A549 (cell line): ENCODE measurements at regions not wholly inside any gene's neighbourhood (a gene's known extent, or its start where the extent isn't known, plus 50 kb on each side); places are given as distances from the start of the nearest gene placed in this dataset.

Experiments
- ATAC-seq, 2 experiments: fragments of 200-7000 bp in 1 of 2; fragments of >200 bp in 1 of 2; cut with Nextera tagmentation in 1 of 2; cut with Tn5 transposase in 1 of 2; 3 replicates each; pipeline versions ENCODE4 v1.8.0 to v1.9.1; 2018 to 2020; ENCODE audit warnings: mild to moderate bottlenecking in 1 of 2, moderate library complexity in 1 of 2
- CTCF ChIA-PET: fragments of 300-600 bp; sonication (Branson Sonifier 250); formaldehyde crosslinking; extraction: SDS; loops from one replicate; lab custom pipeline; 2021; ENCODE audit warnings: antibody characterized with exemption, inconsistent platforms; lab: Yijun Ruan, JAX
- POLR2A ChIA-PET: fragments of 350-600 bp; formaldehyde crosslinking; extraction: SDS; loops from one replicate; lab custom pipeline; 2021; ENCODE audit warnings: antibody characterized with exemption, inconsistent platforms; lab: Yijun Ruan, JAX
- DNase-seq, 2 experiments: peaks; one replicate each; pipeline versions ENCODE4 v3.0.0 to v3.0.0-alpha.2; 2011 to 2016; ENCODE audit warnings: low read depth in 1 of 2, low spot score in 1 of 2
- FAIRE-seq: peaks from 2 replicates; lab custom pipeline; 2011; peaks lifted over from hg19 to GRCh38; lab: Jason Lieb, UNC
- H3K27ac ChIP-seq, 2 experiments: fragments of >200 bp; sonication (Bioruptor Twin); formaldehyde crosslinking; 3 replicates each; pipeline ENCODE4 v1.5.1; 2016 to 2017
- H3K4me1 ChIP-seq: fragments of >200 bp; sonication (Bioruptor Twin); formaldehyde crosslinking; 3 replicates; pipeline ENCODE4 v1.6.1; 2016
- H3K4me2 ChIP-seq: fragments of >200 bp; sonication (Bioruptor Twin); formaldehyde crosslinking; 3 replicates; pipeline ENCODE4 v1.6.1; 2016
- H3K4me3 ChIP-seq: fragments of >200 bp; sonication (Bioruptor Twin); formaldehyde crosslinking; 3 replicates; pipeline ENCODE4 v1.5.1; 2016
- H3K9me3 ChIP-seq: fragments of >200 bp; sonication (Bioruptor Twin); formaldehyde crosslinking; 3 replicates; pipeline ENCODE4 v1.6.1; 2016
- CEBPB ChIP-seq, 2 experiments: fragments of >200 bp in 1 of 2; sonication (Bioruptor Twin) in 1 of 2; formaldehyde crosslinking in 1 of 2; IDR thresholded peaks; 2 replicates each; pipeline ENCODE4 v1.6.1; 2012 to 2016
- CHD4 ChIP-seq: fragments of 200-600 bp; sonication (generic); IDR thresholded peaks from 2 replicates; pipeline ENCODE4 v1.6.1; 2016; ENCODE audit warnings: antibody characterized with exemption, mild to moderate bottlenecking, borderline replicate concordance
- GATA3 ChIP-seq: IDR thresholded peaks from 2 replicates; pipeline ENCODE4 v1.6.1; 2012; ENCODE audit warnings: borderline replicate concordance
- HDAC2 ChIP-seq: fragments of 200-600 bp; sonication (generic); IDR thresholded peaks from 2 replicates; pipeline ENCODE4 v1.6.1; 2016
- HES2 ChIP-seq: fragments of >200 bp; sonication (Bioruptor Twin); formaldehyde crosslinking; IDR thresholded peaks from 2 replicates; pipeline ENCODE4 v1.6.1; 2016
- HEYL ChIP-seq: fragments of 250-450 bp; sonication (Bioruptor Pico); IDR thresholded peaks from 2 replicates; pipeline ENCODE4 v1.8.0; 2021; ENCODE audit warnings: mild to moderate bottlenecking, moderate library complexity
- HOXA7 ChIP-seq: fragments of 250-450 bp; sonication (Bioruptor Pico); IDR thresholded peaks from 2 replicates; pipeline ENCODE4 v1.5.0; 2020; ENCODE audit warnings: mild to moderate bottlenecking, moderate library complexity
- HOXB5 ChIP-seq: fragments of 250-450 bp; sonication (Bioruptor Pico); IDR thresholded peaks from 2 replicates; pipeline ENCODE4 v1.5.0; 2020; ENCODE audit warnings: mild to moderate bottlenecking, moderate library complexity
- JUN ChIP-seq, 2 experiments: fragments of >200 bp; sonication (Bioruptor Twin); formaldehyde crosslinking; IDR thresholded peaks; 2 replicates in 1 of 2; 3 replicates in 1 of 2; pipeline ENCODE4 v1.6.1; 2016 to 2017
- JUNB ChIP-seq: fragments of >200 bp; sonication (Bioruptor Twin); formaldehyde crosslinking; IDR thresholded peaks from 2 replicates; pipeline ENCODE4 v1.6.1; 2016
- KDM1A ChIP-seq: fragments of 200-600 bp; sonication (generic); IDR thresholded peaks from 2 replicates; pipeline ENCODE4 v1.6.1; 2016; ENCODE audit warnings: low read depth, mild to moderate bottlenecking
- KDM5A ChIP-seq: fragments of 200-600 bp; sonication (generic); IDR thresholded peaks from 2 replicates; pipeline ENCODE4 v1.6.1; 2016; ENCODE audit warnings: antibody characterized with exemption, mild to moderate bottlenecking
- MAX ChIP-seq: IDR thresholded peaks from 2 replicates; pipeline ENCODE4 v1.6.1; 2012
- MYC ChIP-seq: IDR thresholded peaks from 2 replicates; pipeline ENCODE4 v1.6.1; 2012; ENCODE audit warnings: mild to moderate bottlenecking, inconsistent platforms, low read length, improper control_type of control experiment, borderline replicate concordance
- NFE2L2 ChIP-seq: fragments of 150-350 bp; conservative IDR thresholded peaks from 2 replicates; pipeline ENCODE4 v1.6.1; 2014; ENCODE audit warnings: low read length
- NR3C1 ChIP-seq: fragments of >200 bp; sonication (Bioruptor Twin); formaldehyde crosslinking; IDR thresholded peaks from 3 replicates; pipeline ENCODE4 v1.6.1; 2017
- PHF8 ChIP-seq: fragments of 200-600 bp; sonication (generic); IDR thresholded peaks from 2 replicates; pipeline ENCODE4 v1.6.1; 2016; ENCODE audit warnings: low read depth, mild to moderate bottlenecking, antibody characterized with exemption, moderate library complexity, borderline replicate concordance
- POLR2AphosphoS2 ChIP-seq: conservative IDR thresholded peaks from 2 replicates; pipeline ENCODE4 v1.6.1; 2012; ENCODE audit warnings: low read length, improper control_type of control experiment, inconsistent platforms
- RARB ChIP-seq: fragments of 250-450 bp; sonication (Bioruptor Pico); IDR thresholded peaks from 2 replicates; pipeline ENCODE4 v1.8.0; 2021; ENCODE audit warnings: mild to moderate bottlenecking, moderate library complexity
- RCOR1 ChIP-seq: fragments of 150-350 bp; IDR thresholded peaks from 2 replicates; pipeline ENCODE4 v1.6.1; 2014; ENCODE audit warnings: antibody characterized with exemption, low read length, low read depth
- REST ChIP-seq: fragments of 200-600 bp; sonication (generic); IDR thresholded peaks from 2 replicates; pipeline ENCODE4 v1.6.1; 2016; ENCODE audit warnings: antibody characterized with exemption, mild to moderate bottlenecking, moderate library complexity
- RFX5 ChIP-seq: fragments of 450-650 bp; IDR thresholded peaks from 2 replicates; pipeline ENCODE4 v1.7.1; 2014; ENCODE audit warnings: antibody characterized with exemption, mild to moderate bottlenecking, moderate library complexity
- RNF2 ChIP-seq: fragments of 200-600 bp; sonication (generic); IDR thresholded peaks from 2 replicates; pipeline ENCODE4 v1.6.1; 2016; ENCODE audit warnings: low read depth, mild to moderate bottlenecking, antibody characterized with exemption, moderate library complexity, borderline replicate concordance
- ZSCAN20 ChIP-seq: fragments of 250-450 bp; sonication (Bioruptor Pico); IDR thresholded peaks from 2 replicates; pipeline ENCODE4 v1.8.0; 2022; ENCODE audit warnings: mild to moderate bottlenecking, moderate library complexity
- whole genome bisulfite sequencing: methylation state at CpG from one replicate; pipeline ENCODE4 v1.1.6; 2017; ENCODE audit errors: missing lambda C conversion rate; 5-methylcytosine and 5-hydroxymethylcytosine counted together
- TF ChIP-seq, protein P1 (sequence below): fragments of 250-450 bp; sonication (Bioruptor Pico); IDR thresholded peaks from 2 replicates; pipeline ENCODE4 v1.5.0; 2020; ENCODE audit warnings: low read depth, mild to moderate bottlenecking, moderate library complexity
- TF ChIP-seq, protein P2 (sequence below): fragments of 150-350 bp; IDR thresholded peaks from 2 replicates; pipeline ENCODE4 v1.6.1; 2014; ENCODE audit warnings: low read depth, mild to moderate bottlenecking, low read length
- TF ChIP-seq, protein P3 (sequence below): fragments of 250-450 bp; sonication (Bioruptor Pico); IDR thresholded peaks from 2 replicates; pipeline ENCODE4 v1.5.0; 2021; ENCODE audit warnings: mild to moderate bottlenecking, moderate library complexity, borderline replicate concordance

DNA sequence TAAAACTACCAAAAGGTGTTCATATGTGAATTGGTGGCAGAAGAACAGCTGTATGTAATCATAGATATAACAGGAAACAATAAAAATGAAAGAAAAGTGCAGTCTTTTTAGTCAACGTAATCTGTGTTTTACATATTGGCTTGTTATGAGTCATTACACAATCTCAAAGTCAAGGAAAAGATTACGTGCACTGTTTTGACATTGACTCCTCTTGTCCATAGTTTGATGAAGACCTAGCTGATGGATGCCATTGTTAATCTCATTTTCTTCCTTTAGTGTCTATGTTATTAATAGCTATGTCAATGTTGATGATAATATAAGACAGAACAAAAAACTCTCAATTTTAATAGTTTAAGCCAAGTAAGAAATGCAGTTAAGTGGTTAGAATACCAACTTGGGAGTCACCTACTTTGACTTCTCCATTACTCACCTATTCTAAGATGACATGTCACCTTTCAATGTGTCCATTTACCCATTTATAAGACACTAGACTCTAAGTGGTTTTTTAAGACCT, 84.5 kb upstream of the SAMSN1 start:
- no peak overlapping the region for H3K4me3 ChIP-seq
- H3K4me1 ChIP-seq, result no peaks in the 10 kb centered on the region
- TF ChIP-seq MAX, result no peak
- TF ChIP-seq REST, result no peak
- TF ChIP-seq CHD4, result no peak
- no peak for TF ChIP-seq NFE2L2
- no peak for TF ChIP-seq POLR2AphosphoS2
- TF ChIP-seq RNF2, result no peak
- no peak for TF ChIP-seq MYC
- TF ChIP-seq, protein P1, sequence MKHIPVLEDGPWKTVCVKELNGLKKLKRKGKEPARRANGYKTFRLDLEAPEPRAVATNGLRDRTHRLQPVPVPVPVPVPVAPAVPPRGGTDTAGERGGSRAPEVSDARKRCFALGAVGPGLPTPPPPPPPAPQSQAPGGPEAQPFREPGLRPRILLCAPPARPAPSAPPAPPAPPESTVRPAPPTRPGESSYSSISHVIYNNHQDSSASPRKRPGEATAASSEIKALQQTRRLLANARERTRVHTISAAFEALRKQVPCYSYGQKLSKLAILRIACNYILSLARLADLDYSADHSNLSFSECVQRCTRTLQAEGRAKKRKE, result no peak
- TF ChIP-seq, protein P2, sequence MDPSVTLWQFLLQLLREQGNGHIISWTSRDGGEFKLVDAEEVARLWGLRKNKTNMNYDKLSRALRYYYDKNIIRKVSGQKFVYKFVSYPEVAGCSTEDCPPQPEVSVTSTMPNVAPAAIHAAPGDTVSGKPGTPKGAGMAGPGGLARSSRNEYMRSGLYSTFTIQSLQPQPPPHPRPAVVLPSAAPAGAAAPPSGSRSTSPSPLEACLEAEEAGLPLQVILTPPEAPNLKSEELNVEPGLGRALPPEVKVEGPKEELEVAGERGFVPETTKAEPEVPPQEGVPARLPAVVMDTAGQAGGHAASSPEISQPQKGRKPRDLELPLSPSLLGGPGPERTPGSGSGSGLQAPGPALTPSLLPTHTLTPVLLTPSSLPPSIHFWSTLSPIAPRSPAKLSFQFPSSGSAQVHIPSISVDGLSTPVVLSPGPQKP, result no peak
- no peak for TF ChIP-seq HDAC2
- no peak overlapping the region for H3K4me2 ChIP-seq
- WGBS, result 32% methylated on average over 2 of the region's 2 CpGs
- DNase-seq (no peak), ATAC-seq (no peak), FAIRE-seq (no peak)
- CTCF ChIA-PET, result no interaction called here
- no peak overlapping the region for H3K27ac ChIP-seq
- H3K9me3 ChIP-seq, result no peaks in the 10 kb centered on the region
- POLR2A ChIA-PET, result interaction anchor here (0.5 kb wide), 1 partner anchor 149 kb away, joined by 4 read pairs; no protein-coding TSS in a partner anchor

DNA sequence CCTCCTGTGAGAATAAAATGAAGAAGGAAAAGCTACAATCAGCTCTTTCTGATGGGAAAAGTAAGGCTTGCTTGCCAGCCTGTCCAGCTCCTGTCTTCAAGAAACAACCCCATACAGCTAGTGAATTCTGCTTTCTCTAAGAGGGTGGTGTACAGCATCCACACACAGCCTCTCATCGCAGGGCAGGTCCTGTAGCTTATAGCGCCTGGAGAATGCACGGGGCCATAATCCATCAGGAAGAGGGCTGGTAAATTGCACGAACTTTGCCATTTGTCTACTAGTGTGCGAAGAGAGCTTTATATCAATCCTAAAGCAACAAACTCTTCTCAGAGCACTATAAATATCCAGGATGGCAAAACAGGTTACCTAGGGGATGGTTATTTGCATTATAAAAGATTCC, 83.3 kb upstream of the SAMSN1 start:
- CTCF ChIA-PET, result no interaction called here
- WGBS, result 39% methylated on average over 5 of the region's 5 CpGs
- no peak overlapping the region for H3K27ac ChIP-seq
- H3K4me3 ChIP-seq, result no peak overlapping the region
- no peak for FAIRE-seq
- TF ChIP-seq KDM1A (no peak), HES2 (no peak), ZSCAN20 (CRISPR knock-in tag) (no peak), REST (no peak), HEYL (no peak), RARB (CRISPR knock-in tag) (no peak), MYC (no peak), CEBPB (IDR thresholded peaks at IDR 0.05) (no peak), NR3C1 (no peak), GATA3 (no peak), JUN (IDR thresholded peaks at IDR 0.05) (no peak), KDM5A (no peak), RFX5 (no peak), HOXA7 (CRISPR knock-in tag) (no peak), HOXB5 (CRISPR knock-in tag) (no peak), JUNB (no peak), PHF8 (no peak), RCOR1 (no peak)
- TF ChIP-seq, protein P3, sequence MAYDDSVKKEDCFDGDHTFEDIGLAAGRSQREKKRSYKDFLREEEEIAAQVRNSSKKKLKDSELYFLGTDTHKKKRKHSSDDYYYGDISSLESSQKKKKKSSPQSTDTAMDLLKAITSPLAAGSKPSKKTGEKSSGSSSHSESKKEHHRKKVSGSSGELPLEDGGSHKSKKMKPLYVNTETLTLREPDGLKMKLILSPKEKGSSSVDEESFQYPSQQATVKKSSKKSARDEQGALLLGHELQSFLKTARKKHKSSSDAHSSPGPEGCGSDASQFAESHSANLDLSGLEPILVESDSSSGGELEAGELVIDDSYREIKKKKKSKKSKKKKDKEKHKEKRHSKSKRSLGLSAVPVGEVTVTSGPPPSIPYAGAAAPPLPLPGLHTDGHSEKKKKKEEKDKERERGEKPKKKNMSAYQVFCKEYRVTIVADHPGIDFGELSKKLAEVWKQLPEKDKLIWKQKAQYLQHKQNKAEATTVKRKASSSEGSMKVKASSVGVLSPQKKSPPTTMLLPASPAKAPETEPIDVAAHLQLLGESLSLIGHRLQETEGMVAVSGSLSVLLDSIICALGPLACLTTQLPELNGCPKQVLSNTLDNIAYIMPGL (CRISPR knock-in tag), result no peak
- TF ChIP-seq, all 56 proteins: peak for 0
- no peak for ATAC-seq
- DNase-seq, result no peak
- no peaks in the 10 kb centered on the region for H3K4me1 ChIP-seq
- no peaks in the 10 kb centered on the region for H3K9me3 ChIP-seq
- H3K4me2 ChIP-seq, result no peak overlapping the region
- POLR2A ChIA-PET, result no interaction called here
